HG03558 (cell line): ENCODE measurements at regions not wholly inside any gene's neighbourhood (a gene's known extent, or its start where the extent isn't known, plus 50 kb on each side); places are given as distances from the start of the nearest gene placed in this dataset.
"Not testable (repeated sequence)": the region's sequence is repeated elsewhere in the genome, so short reads cannot be mapped to it uniquely, and the experiment has no call there.

ENCODE experiments used
- ATAC-seq: cut with Tn5 transposase; IDR thresholded peaks from one replicate; pipeline ENCODE4 v1.9.1; 2021; ENCODE audit warnings: moderate number of reproducible peaks; ENCODE audit not compliant: unreplicated experiment; ENCODE audit errors: extremely low read depth

DNA sequence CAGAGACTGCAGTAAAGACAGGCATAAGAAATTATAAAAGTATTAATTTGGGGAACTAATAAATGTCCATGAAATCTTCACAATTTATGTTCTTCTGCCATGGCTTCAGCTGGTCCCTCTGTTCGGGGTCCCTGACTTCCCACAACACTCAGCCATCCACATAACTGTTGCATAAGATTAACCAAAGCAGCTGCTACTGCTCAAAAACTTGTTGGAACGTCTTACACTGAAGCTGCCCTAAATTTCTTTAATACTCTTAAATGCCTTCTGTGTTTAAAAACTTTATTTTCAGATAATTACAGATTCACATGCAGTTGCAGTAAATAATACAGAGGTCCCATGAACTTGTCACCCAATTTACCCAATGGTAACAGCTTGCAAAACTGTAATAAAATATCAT, 193.1 kb upstream of the DTNA start:
- not testable (repeated sequence) for ATAC-seq

DNA sequence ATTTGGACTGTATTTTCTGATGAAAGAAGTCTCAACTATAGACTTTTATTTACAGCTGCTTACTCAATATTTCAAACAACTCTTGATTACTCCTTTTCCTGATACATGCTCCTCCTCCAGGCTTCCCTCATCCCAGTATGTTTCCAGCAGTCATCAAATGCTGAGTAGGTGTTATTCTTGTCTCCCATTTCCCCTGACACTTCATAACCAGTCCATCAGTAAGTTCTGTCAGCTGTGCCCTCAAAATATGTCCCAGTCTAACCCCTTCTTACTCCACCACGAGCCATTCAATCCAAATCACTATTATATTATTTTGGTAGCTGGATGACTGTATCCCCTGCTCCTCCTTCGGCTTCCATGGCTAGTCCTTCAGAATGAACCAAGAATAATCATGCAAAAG, 189.1 kb upstream of the DTNA start:
- no peak for ATAC-seq

DNA sequence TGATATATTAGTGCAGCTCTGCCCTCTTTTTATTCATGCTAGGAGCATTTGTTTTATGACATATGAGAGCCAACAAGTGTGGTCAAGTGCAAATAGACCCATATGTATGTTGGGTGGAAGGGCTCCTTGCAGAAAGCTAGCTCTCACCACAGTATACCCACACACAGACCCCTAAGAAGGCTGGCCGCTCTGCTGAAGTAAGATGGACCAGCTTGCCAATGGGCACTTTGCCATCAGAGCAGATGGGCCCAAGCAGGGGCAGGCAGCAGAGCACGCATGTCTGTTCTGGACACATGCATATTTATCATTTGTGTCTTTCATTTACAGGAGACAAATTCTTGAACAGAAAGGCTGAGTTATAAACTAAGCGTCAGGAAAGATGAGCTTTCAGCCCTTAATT, 187.5 kb upstream of the DTNA start:
- ATAC-seq = no peak

DNA sequence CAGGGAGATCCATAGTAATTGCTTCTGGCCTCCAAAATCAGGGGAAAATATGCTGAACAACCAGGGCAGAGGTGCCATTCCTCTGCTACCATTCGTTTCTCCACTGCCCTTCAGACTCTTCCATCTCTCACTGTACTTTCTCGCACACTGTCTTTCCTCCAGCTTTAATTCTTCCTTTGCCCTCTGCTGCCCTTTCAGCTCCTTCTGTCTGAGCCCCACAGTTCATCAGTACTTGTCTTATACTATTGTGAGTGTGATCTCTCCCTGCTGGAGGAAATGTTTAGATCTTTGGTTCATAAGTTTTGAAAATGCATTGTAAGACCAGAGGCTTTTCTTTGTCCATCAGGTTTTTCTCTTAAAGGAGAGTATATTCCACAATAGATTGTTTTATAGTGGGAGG, 184.9 kb upstream of the DTNA start:
- ATAC-seq = no peak

DNA sequence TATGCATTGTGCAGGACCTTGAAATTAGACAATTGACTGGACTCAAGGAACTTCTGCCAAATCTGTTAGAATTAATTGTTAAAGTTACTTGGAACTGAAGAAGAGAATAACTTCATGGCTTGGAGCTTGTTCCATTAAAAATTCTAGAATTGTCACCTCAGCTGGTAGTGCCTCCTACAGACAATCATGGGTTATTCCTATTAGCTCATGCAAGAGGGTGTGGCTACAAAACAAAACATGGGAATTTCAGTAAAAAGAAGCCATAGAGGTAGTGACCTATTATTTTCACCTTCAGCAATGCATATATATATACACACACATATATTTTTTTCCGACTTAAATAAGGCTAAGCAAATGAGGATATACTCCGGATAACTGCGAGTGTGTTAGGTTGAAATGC, 181.9 kb upstream of the DTNA start:
- ATAC-seq = no peak

DNA sequence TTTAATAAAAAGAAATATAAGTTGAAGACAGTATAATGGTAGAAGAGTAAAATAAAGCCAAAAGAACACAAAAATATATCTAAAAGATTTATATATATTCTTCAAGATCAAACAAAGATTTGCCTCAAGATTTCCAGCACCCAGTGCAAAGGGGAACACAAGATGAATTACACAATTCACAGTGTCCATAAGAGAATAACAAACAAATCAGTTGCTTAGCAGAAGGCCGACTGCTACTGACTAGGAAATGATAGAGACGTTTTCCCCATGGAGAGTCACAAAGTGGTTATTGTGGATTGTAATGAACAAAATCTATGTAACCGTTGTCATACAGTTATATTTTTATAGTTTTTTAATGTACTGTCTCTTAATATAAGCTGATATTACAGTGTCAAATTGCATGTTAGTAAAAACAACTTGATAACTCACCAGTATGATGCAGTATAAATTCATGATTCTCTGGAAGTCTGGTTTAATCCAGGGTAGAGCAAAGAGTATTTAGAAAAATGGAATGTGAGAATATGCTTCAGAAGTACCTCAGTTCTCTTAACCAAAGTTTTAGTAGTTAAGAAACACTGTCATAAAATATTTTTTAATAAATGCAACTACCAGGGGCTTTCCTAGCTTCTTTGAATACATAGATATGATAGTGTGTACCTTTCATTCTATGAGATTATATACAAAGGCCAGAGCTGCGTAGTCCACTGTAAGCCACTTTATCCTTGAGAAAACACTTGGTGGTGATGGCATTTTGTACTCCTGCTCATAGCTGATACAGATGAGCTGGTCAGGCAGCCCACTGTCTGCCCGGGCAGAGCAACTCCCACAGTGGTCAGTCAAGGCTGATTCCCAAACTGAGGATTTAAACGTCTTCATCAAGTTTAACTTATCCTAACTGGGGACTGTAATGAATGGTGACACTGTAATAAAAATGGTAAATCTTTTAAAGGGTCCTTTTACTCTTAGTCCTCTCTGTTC, 180.5 kb upstream of the DTNA start:
- ATAC-seq = no peak

DNA sequence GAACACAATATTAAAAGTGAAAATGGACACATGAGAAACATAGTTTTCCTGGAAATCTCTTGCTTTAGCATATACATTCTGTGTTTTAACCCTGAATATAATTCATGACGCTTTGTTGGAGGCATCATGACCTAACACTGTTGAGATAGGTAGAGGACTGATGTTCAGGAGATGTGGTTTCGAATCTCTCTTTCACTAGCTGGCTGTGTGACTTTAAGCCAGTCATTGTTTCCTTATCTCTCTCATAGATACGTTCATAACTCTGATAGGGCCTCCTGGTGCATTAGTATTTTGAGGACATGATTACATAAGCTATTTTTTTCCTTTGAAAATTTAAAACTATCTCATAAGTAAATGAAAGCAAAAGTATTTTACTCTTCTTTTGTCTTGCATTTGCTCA, 179.0 kb upstream of the DTNA start:
- ATAC-seq = no peak

DNA sequence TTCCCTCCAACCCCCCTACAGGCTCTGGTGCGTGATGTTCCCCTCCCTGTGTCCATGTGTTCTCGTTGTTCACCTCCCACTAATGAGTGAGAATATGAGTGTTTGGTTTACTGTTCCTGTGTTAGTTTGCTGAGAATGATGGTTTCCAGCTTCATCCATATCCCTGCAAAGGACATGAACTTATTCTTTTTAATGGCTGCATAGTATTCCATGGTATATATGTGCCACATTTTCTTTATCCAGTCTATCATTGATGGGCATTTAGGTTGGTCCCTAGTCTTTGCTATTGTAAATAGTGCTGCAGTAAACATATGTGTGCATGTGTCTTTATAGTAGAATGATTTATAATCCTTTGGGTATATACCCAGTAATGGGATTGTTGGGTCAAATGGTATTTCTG, 175.5 kb upstream of the DTNA start:
- ATAC-seq = not testable (repeated sequence)

DNA sequence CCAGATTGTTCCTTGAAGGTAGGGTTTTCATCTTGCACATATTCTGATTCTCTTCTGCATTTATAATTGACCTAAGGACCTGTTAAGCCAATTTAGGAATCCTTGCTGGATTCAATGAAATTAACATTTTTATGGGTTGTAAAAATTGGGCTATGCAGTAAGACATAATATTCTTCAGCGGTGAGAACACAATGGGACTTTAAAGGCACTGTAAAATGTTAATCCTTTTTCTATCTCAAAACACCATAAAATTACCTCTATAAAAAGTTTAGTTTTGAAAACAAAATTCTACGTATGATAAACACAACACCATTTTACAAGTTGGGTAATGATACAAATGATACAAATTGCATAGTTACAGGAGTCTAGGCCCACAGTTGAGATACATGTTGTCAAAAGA, 169.2 kb upstream of the DTNA start:
- no peak for ATAC-seq

DNA sequence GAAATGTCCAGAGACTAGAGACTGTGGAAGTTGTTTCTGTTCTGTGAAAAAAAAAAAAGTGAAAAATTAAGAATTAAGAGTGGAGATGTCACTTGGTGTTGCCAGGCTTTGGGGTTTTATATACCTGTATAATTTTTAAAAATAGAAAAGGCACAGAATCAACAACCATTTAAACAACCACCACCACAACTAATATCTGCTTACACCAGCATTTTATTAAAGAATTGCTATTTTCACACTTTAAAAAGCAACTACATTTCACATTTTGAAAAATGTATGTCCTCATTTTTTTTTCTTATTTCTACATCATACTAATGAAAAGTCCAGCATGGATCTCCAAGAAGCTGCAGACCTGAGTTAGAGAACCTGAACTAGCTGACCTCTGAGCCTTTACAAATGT, 167.5 kb upstream of the DTNA start:
- no peak for ATAC-seq

DNA sequence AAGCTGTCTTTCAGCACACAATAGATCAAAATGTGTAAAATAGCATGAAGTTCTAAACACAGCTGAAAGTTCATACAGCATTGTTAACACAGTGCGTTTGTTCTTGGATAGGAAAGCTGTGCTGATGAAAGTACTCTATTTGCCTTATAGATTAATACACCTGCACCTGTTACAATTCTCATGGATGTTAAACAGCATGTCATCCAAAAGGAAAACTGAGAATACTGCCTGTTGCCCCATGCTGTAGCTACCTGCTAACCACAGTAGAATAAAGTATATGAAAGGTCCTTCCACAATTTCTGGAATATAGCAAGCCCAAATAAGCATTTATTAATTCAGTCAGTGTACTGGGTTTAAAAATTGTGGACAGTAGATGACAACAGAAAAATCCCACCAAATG, 166.7 kb upstream of the DTNA start:
- no peak for ATAC-seq

DNA sequence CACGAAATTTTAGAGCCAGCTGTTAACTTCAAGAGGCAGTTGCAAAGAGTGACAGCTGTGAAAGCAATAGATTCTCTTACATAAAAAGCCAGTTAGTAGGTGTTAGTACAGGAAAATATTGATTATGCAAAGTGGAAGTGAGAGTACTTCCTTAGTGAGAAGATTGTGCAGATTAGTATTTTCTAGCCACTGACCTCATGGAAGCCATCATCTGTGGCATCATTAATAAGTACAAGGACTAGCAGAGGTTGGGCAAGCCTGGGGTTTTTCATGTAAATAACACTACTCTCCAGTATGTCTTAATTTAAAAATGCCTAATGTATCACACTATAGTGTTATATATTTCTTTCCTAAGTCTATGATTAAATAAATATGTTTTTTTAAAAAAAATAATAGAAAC, 166.2 kb upstream of the DTNA start:
- no peak for ATAC-seq

DNA sequence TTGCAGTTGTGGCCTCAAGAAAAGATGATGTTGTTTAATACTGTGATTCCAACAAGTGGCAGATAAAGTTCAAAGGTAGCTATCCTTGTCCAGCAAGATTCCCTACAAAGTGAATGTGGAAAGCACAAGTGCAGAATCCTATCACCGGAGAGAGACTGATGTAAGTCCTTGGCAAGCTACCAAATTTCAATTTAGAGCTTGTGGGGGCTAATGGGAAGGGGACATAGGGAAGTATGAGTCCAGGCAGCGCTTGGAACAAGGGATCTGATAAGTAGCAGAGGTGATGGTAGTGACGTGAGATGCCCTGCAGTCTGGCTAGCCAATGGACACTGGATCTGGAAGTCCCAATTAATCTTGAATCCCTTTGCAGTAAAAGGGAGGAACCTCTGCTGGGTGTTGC, 165.2 kb upstream of the DTNA start:
- no peak for ATAC-seq

DNA sequence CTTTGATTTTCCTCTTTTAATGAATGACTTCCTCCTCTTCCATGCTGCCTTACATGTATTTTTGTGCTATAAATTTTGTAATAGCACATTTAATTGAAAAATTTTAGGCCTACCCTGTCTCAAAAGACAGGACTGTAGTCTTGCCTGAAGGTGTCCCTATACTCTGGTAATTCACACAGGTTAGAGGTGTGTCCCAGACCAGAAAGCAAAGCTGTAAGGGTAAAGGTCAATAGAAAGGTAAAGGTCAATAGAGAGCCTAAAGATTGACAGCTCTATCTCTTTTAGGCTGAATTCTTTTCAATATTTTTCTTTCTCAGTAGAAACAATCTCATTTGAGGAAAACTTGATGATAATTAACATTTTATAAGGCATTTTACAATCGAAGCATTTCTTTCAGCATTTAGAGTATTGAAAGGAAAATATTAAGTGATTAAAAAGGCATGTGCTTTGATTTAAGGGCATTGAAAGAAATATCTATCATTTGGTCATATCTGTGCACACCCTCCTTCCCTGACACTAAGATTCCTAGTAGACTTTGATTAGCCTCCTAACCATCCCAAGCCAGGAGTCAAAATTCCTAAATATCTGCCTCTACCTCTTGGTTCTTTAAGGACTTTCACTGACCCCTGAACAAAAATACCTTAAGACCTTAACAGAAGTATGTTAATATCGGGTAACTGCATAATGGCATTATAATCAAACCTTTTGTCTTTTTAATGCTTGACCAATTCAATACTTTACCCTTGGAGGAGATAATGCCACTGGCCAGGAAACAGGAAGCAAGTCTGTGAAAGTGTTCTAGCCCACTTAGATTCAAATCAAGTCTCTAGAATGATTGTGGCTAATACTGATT, 161.8 kb upstream of the DTNA start:
- ATAC-seq = no peak

DNA sequence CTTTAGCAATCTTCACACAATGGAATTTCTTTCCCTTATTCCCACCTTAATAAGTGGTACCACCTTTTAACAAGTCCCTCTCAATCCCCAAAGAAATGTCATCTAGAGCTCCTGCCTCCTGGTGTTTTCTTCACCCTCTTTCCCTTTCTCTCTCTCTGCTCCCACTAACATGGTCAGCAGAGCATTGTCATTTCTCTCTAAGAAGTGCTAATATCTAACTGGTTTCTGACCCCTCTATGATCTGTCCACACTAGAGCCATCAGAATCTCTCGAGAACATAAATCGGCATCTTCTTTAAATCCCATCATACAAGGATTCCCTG, 161.2 kb upstream of the DTNA start:
- no peak for ATAC-seq

DNA sequence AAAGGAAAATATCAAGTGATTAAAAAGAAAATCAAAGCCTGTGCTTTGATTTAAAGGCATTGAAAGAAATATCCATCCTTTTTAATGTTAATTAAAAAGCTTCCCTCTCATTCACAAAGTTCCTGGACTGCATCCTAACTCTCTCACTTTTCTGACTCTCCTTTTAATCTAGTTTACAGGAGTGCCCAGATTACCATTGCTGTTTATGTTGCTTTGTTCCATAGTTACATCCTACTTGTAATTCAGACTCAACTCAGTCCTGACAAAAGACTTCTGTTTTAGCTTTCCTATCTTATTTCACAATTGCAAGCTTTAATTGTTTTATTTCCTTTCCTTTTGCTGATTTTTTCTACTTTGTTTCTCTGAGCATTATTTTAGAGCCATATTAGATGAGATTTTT, 160.7 kb upstream of the DTNA start:
- ATAC-seq = no peak

DNA sequence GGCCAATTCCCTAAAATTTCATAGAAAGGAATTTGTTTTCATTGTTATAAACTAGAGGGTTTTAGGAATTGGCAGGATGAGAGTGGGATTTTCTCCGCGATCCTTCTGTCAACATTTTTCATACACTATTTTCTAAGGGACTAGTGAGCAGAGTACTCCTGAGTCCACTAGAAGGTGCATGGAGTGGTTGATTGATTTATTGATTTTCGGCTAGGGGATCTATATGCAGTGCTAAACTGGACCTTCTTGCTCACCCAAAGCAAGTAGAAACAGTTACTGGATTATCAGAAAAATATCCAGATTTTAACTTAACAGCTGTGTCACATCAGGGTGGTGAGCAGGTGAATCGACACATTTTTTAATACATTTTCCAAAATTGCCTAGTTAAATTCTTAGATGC, 159.9 kb upstream of the DTNA start:
- ATAC-seq = no peak

DNA sequence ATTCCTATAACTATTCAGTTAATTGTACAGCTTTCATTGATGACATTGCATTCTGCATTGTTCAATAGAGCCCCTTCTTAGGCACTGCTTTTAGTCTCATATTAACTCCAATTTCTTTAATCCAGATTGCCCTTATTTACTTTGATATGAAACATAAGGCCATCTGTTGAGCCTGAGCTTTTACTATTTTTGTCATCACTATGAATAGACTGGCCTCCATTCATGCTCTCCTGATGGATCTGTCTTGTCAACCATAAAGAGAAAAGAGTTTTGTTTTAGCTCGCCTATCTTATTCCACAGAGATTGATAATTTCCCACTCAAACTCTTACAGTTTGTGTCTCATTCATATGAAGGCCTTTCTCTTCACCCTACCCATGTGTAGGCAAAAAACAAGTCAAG, 159.2 kb upstream of the DTNA start:
- no peak for ATAC-seq

DNA sequence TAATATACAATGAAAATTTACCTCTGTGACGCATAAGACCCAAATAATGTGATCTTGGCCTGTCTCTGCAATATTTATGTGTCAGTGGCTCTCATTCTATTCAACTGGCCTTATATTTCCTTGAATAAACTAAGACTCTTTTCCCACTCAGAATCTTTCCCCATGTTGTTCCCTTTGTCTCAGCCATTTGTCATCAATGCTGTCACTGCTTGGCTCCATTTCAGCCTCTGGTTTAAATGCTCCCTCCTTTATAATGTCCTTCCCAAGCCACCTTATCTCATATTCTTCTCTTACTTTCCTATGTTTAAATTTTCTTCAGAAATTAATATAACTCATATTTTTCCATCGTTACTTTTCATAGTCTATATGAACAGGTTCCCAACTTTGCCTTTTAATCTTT, 158.3 kb upstream of the DTNA start:
- ATAC-seq = no peak

DNA sequence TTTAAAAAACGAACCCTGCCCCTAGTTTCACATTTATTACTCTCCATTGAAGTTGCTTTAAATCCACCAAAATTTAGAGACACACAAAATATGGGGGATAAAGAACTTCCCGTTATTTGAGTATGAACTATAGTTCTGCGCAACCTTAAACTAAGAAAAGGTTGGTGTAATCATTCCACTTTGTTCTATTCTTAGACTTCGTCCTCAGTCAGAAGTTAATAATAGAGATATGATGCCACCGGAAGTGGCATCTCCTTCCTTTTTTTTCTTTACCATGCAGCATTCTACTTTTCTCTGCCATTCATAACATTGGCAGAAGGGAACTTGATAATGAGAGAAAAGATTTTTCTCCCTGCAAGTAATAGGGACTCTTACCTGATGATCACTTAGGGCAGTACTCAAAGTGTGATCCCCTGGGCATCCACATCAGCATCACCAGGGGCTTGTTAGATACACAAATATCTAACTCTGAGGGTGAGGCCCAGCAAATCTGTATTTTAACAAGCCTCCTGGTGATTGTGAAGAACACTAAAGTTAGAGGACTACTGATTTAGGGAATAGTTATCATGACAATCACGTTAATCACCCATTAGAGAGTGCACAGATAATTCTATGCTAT, 147.7 kb upstream of the DTNA start:
- no peak for ATAC-seq

DNA sequence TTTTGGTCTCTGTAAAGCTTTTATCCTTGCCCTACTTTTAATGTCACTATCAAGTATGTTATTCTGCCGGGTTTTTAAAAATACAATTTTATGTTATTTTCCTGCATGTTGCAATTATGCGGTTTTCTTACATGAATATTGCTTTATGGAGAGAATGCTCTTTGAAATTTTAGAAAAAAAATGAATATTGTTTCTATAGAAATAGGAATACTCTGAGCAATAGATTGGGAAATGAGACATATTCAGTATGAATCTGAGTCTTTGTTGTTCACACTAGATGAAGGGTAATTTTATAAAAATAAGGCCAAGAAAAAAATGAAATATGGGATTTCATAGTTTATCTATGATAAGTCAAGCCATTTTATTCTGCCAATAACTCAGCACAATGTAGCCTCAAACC, 142.2 kb upstream of the DTNA start:
- no peak for ATAC-seq
